Activated CD4-positive, alpha-beta memory T cell treated with anti-CD3 and anti-CD28 coated beads, Interleukin-2, amount 10 ng/mL, durations not matched to agents 7 days and 5 days (primary cell): ENCODE measurements at regions not wholly inside any gene's neighbourhood (a gene's known extent, or its start where the extent isn't known, plus 50 kb on each side); places are given as distances from the start of the nearest gene placed in this dataset.

Experiments
- CTCF ChIA-PET: fragments of 350-600 bp; sonication (Branson Sonifier 250); formaldehyde crosslinking; loops from one replicate; lab custom pipeline; 2021; ENCODE audit warnings: antibody characterized with exemption, inconsistent platforms; lab: Charles Lee
- POLR2A ChIA-PET: fragments of 350-600 bp; sonication (Branson Sonifier 250); formaldehyde crosslinking; loops from one replicate; lab custom pipeline; 2021; ENCODE audit warnings: antibody characterized with exemption; lab: Charles Lee
- DNase-seq: peaks from one replicate; pipeline ENCODE4 v3.0.0-alpha.2; 2020
- H3K27ac Mint-ChIP-seq: one replicate; pipeline ENCODE4 v1.8.0; 2021; ENCODE audit warnings: mild to moderate bottlenecking, mixed read lengths
- H3K27me3 Mint-ChIP-seq: one replicate; pipeline ENCODE4 v1.8.0; 2021; ENCODE audit warnings: mixed read lengths
- H3K36me3 Mint-ChIP-seq: one replicate; pipeline ENCODE4 v1.8.0; 2021; ENCODE audit warnings: low read depth, mixed read lengths
- H3K4me1 Mint-ChIP-seq: one replicate; pipeline ENCODE4 v1.8.0; 2021; ENCODE audit warnings: mixed read lengths
- H3K4me3 Mint-ChIP-seq: one replicate; pipeline ENCODE4 v1.8.0; 2021; ENCODE audit warnings: mild to moderate bottlenecking, mixed read lengths
- H3K9me3 Mint-ChIP-seq: one replicate; pipeline ENCODE4 v1.8.0; 2021; ENCODE audit warnings: mixed read lengths

DNA sequence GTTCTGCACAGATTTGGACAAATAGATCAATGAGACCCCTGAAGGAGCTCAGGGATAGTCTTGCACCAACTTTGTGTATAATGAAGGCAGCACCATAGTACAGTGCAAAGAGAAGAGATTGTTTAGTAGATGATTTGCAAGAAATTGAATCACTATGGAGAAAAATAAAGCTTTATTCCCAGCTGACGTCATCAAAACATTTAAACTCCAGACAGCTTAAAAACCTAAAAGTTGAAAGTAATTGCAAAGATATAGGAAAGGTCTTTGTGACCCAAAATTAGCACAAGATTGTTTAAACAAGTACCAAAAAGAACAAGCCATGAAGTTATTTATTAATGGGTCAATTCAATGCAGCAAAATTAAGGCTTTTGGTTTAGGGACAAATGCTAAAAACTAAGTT, 88.8 kb upstream of the BACE2 start:
- H3K36me3 Mint-ChIP-seq, result no peaks in the 10 kb centered on the region
- peaks cover 3% of the 10 kb centered on the region for H3K27me3 Mint-ChIP-seq
- DNase-seq, result no peak
- CTCF ChIA-PET, result interaction anchor here (0.9 kb wide), 1 partner anchor 10 kb away, joined by 3 read pairs; no protein-coding TSS in a partner anchor
- no peak overlapping the region for H3K27ac Mint-ChIP-seq
- H3K4me3 Mint-ChIP-seq, result no peak overlapping the region
- no peaks in the 10 kb centered on the region for H3K9me3 Mint-ChIP-seq
- H3K4me1 Mint-ChIP-seq, result no peaks in the 10 kb centered on the region
- POLR2A ChIA-PET, result no interaction called here

DNA sequence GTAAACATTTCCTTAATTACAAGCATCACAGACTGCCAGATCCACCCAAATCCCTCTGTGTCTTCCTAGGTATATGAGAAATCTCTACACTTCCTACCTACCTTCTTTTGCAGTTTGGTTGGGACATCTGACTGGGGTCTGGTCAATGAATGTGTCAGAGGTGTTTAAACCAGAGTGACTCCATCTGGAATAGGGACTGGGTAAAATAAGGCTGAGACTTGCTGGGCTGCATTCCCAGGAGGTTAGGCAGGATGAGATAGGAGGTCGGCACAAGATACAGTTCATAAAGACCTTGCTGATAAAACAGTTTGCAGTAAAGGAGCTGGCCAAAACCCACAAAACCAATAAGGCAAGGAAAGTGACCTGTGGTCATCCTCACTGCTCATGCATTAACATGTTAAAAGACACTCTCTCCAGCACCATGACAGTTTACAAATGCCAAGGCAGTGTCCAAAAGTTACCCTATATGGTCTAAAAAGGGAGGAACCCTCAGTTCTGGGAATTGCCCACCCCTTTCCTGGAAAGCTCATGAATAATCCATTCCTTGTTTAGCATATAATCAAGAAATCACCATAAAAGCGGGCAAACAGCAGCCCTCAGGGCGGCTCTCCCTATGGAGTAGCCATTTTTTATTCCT, 87.4 kb upstream of the BACE2 start:
- CTCF ChIA-PET, result no interaction called here
- Mint-ChIP-seq H3K27ac (no peak overlapping the region), H3K27me3 (peaks cover 3% of the 10 kb centered on the region), H3K36me3 (no peaks in the 10 kb centered on the region), H3K9me3 (no peaks in the 10 kb centered on the region), H3K4me3 (no peak overlapping the region), H3K4me1 (no peaks in the 10 kb centered on the region)
- no peak for DNase-seq
- POLR2A ChIA-PET, result no interaction called here

DNA sequence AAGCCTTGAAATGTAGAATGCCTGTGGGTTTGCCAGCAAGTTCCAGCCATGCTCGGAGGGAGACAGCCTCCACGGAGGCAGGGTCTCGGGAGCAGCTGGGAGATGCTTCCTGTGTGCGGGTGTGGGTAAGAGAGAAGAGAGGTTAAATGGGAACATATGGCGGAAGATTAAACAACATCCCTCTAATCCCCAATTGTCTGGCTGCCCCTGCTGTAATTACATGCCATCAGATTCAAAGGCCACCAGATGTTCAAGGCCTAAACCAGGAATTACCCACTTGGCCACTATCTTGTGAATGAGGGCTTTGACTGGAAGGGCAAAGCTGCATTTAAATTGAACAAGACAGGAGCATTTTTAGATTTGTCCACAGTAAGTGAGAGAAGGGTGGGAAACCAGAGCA, 81.4 kb upstream of the BACE2 start:
- Mint-ChIP-seq H3K9me3 (no peaks in the 10 kb centered on the region), H3K4me3 (no peak overlapping the region), H3K4me1 (no peaks in the 10 kb centered on the region), H3K27ac (no peak overlapping the region), H3K27me3 (peaks cover 3% of the 10 kb centered on the region), H3K36me3 (no peaks in the 10 kb centered on the region)
- CTCF ChIA-PET, result no interaction called here
- POLR2A ChIA-PET, result no interaction called here
- DNase-seq, result no peak

DNA sequence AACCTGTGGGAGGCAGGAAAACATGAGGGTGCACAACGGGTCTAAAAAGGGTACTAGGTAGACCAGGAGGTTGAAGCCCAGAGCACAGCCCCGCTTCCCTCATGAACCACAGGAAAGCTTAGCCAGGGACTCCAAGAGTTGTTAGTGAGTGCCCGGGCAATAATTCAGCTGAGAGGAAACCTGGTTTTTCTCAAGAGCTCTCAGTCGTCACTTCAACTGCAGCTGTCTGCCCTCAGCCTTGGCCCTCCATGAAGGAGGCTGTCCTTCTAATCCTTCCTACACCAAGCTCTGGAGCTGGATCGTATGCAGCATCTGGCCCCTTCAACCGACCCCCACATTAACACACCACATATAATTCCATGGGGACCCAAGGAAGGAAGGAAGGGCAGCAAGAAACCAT, 77.0 kb upstream of the BACE2 start:
- H3K27me3 Mint-ChIP-seq, result no peaks in the 10 kb centered on the region
- no peak overlapping the region for H3K27ac Mint-ChIP-seq
- DNase-seq, result no peak
- no peaks in the 10 kb centered on the region for H3K36me3 Mint-ChIP-seq
- ChIA-PET POLR2A (no interaction called here), CTCF (no interaction called here)
- H3K4me3 Mint-ChIP-seq, result no peak overlapping the region
- no peaks in the 10 kb centered on the region for H3K4me1 Mint-ChIP-seq
- H3K9me3 Mint-ChIP-seq, result no peaks in the 10 kb centered on the region

DNA sequence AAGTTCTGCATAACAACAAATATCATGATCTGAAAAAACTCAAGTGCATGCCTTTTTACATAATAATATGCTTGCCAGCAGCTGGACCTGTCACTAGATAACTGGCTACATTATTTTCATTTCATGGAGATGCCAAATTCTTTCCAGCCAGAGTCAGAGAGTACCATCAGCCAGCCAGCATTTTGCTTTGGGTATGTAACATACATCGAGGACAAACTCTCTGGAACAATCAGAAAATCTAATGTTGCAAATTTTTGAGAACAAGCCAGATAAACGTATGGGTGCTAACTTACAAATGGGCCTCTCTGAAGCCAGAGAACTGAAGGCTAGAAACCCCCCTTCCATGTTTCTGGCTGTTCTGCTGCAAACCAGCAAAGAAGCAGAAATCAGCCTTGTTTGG, 76.3 kb upstream of the BACE2 start:
- no peaks in the 10 kb centered on the region for H3K27me3 Mint-ChIP-seq
- ChIA-PET POLR2A (no interaction called here), CTCF (no interaction called here)
- H3K36me3 Mint-ChIP-seq, result no peaks in the 10 kb centered on the region
- no peaks in the 10 kb centered on the region for H3K4me1 Mint-ChIP-seq
- no peak overlapping the region for H3K27ac Mint-ChIP-seq
- DNase-seq, result no peak
- H3K4me3 Mint-ChIP-seq, result no peak overlapping the region
- H3K9me3 Mint-ChIP-seq, result no peaks in the 10 kb centered on the region

DNA sequence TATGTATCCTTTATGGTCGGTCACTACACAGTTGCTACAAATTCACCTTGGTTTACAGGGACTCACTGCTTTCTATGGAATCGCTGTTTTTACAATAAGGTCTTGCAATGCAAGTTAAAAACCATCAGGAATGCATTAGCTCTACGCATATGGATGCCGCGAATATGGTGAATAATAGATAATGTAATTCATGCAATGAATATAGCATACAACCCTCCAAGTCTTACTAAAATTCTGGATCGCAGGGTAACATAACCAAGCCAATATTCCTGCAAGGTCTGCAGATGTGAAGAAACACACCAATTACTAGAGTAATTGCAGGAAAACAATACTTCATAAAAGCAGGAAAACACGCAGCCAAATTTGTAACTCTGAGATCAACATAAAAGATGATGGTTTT, 75.6 kb upstream of the BACE2 start:
- no peaks in the 10 kb centered on the region for H3K36me3 Mint-ChIP-seq
- DNase-seq, result no peak
- H3K4me3 Mint-ChIP-seq, result no peak overlapping the region
- ChIA-PET POLR2A (no interaction called here), CTCF (no interaction called here)
- no peak overlapping the region for H3K27ac Mint-ChIP-seq
- H3K9me3 Mint-ChIP-seq, result no peaks in the 10 kb centered on the region
- peaks cover 1% of the 10 kb centered on the region for H3K27me3 Mint-ChIP-seq
- H3K4me1 Mint-ChIP-seq, result no peaks in the 10 kb centered on the region

DNA sequence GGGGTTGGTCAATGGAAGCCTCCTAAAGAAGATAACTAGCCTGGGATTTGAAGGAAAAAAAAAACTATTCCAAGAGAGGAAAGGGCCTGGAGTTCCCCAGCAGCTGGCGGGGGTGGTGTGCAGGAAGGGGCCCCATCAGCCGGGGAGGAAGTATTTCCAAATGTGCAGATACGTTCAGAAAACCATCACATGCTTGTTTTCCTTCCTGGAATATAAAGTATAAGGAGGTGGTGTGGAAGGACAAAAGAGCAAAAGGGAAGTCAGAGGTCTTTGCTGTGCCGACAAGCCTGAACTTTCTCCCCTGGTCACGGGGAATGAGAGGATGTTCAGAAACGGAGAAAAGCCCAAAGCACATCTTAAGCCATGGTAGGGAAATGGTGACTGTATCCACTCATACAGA, 72.0 kb upstream of the BACE2 start:
- DNase-seq, result no peak
- Mint-ChIP-seq H3K4me3 (no peak overlapping the region), H3K27me3 (peaks cover 1% of the 10 kb centered on the region), H3K36me3 (no peaks in the 10 kb centered on the region), H3K4me1 (no peaks in the 10 kb centered on the region), H3K27ac (no peak overlapping the region), H3K9me3 (no peaks in the 10 kb centered on the region)
- ChIA-PET CTCF (no interaction called here), POLR2A (no interaction called here)

DNA sequence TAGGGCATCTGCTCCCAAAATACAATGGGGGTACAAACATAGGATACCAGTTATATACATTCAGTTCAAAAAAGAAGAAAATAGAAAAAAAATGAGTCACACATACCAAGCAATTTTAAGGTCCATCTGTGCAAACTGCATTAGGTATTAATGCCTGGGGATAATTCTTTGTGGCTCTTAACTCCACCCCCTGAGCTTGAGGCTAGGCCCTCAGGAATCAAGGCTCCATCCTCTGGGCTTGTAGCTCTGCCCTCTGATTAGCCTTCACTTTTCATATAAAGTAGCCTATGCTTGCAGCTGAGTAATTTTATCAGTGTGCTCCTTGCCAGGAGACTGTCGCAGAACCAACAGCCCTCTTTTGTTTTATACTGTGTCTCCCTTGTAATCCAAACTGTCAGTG, 69.9 kb upstream of the BACE2 start:
- H3K27me3 Mint-ChIP-seq, result peaks cover 1% of the 10 kb centered on the region
- no peak overlapping the region for H3K4me3 Mint-ChIP-seq
- H3K9me3 Mint-ChIP-seq, result no peaks in the 10 kb centered on the region
- CTCF ChIA-PET, result no interaction called here
- no peak overlapping the region for H3K27ac Mint-ChIP-seq
- no peaks in the 10 kb centered on the region for H3K36me3 Mint-ChIP-seq
- POLR2A ChIA-PET, result no interaction called here
- DNase-seq, result no peak
- H3K4me1 Mint-ChIP-seq, result no peaks in the 10 kb centered on the region

DNA sequence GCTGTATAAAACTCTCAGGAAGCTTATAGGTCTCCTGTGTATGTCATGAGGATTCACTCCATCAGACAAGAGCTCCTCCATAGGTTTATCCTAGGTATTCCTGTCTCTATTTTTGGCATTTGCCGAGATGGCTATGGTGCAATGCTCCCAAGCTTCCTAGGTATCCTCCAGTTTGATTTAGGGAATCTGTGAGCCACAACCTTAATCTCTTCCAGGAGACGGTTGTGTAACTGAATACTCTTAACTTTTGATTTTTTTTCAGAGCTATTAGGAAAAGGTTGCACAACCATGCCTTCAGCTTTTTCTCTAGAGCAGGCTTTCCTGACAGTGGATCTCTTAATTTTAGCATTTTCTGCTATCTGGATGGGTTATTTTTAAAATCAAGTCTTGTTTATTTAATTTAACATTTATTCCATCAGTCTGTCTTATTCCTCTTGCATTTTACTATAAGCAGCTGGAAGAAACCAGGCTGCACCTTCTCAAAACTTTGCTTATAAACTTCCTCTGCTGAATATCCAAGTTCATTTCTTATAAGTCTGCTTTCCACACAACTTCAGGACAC, 69.4 kb upstream of the BACE2 start:
- no peaks in the 10 kb centered on the region for H3K36me3 Mint-ChIP-seq
- H3K27me3 Mint-ChIP-seq, result peaks cover 1% of the 10 kb centered on the region
- H3K9me3 Mint-ChIP-seq, result no peaks in the 10 kb centered on the region
- no peak overlapping the region for H3K27ac Mint-ChIP-seq
- POLR2A ChIA-PET, result no interaction called here
- no peak for DNase-seq
- no peaks in the 10 kb centered on the region for H3K4me1 Mint-ChIP-seq
- CTCF ChIA-PET, result no interaction called here
- no peak overlapping the region for H3K4me3 Mint-ChIP-seq

DNA sequence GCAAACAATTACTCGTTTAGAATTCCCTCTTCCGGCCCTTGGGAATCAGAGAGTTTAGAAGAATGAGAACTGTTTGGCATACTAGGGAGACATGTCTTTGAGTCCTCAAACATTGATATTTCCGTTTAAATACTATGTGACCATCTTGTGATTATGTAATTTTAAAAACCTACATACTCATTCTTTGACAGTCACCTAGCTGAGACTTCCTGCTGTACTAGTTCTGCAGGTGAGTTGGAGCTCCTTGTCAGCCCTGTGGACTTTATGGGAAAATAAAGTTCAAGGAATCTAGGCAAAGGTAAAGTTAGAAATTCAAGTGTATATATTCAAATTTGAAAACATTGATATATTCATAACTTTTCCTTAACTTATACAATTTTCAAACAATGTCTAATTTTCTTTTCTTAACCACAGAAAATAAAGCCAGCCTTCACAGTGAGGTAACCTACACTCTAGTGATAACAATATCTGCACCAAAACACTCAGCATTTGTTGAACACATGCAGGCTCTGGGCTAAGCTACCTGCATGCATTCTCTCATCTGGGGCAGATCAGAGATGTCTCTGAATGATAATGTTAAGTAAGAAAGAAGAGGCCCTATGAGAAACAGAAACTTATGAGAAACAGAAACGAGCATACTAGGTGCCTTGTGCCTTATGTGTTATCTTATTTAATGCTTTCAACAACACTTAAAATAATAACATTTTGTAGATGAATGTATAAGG, 67.0 kb upstream of the BACE2 start:
- Mint-ChIP-seq H3K4me3 (no peak overlapping the region), H3K36me3 (no peaks in the 10 kb centered on the region), H3K9me3 (no peaks in the 10 kb centered on the region), H3K27me3 (peaks cover 6% of the 10 kb centered on the region), H3K4me1 (no peaks in the 10 kb centered on the region), H3K27ac (no peak overlapping the region)
- ChIA-PET POLR2A (no interaction called here), CTCF (no interaction called here)
- DNase-seq, result no peak

DNA sequence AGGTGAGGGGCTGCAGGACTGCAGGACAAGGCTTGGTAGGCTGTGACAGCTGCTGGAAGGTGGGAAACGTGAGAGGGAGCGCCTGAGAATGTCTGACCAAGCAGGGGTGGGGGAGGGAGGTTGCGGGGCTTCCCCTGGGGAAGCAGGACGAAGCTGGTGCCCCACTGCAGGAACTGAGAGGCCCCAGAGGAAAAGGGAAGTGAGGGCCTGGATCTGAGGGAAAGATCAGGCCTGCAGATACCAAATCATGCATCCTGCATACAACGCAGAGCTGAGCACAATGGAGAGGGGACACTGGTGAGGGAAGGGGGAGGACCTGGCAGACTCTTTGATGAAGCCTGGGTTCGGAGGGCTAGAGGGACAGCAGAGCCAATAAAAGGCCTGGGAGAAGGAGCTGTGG, 65.7 kb upstream of the BACE2 start:
- no peaks in the 10 kb centered on the region for H3K36me3 Mint-ChIP-seq
- DNase-seq, result no peak

DNA sequence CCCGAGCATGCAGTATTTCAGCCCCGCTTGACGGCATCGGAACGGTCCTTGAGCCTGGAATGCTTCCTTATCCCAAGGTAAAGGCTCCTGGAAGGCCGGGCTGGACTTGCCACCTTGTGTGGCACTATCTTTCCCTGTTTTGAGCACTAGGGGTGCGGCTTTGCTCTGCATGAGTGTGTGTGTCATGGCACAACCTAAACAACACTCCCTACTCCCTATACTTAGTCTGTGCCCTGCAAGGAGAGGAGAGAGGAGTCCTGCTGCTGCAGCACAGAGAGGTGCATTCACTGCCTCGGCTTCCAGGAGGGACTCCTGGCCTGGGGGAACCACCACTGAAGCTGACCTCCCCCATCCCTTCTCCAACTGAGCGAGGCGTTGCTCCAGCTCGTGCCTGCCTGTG, 60.4 kb upstream of the BACE2 start:
- Mint-ChIP-seq H3K4me1 (peaks cover 5% of the 10 kb centered on the region), H3K27me3 (peaks cover 9% of the 10 kb centered on the region), H3K36me3 (no peaks in the 10 kb centered on the region), H3K27ac (no peak overlapping the region), H3K4me3 (no peak overlapping the region), H3K9me3 (no peaks in the 10 kb centered on the region)
- ChIA-PET CTCF (no interaction called here), POLR2A (no interaction called here)
- DNase-seq, result no peak

More for the DNA sequence above, 65.7 kb upstream of the BACE2 start:
- Mint-ChIP-seq H3K27me3 (peaks cover 4% of the 10 kb centered on the region), H3K4me1 (no peaks in the 10 kb centered on the region), H3K27ac (no peak overlapping the region), H3K9me3 (no peaks in the 10 kb centered on the region), H3K4me3 (no peak overlapping the region)
- ChIA-PET POLR2A (no interaction called here), CTCF (no interaction called here)

DNA sequence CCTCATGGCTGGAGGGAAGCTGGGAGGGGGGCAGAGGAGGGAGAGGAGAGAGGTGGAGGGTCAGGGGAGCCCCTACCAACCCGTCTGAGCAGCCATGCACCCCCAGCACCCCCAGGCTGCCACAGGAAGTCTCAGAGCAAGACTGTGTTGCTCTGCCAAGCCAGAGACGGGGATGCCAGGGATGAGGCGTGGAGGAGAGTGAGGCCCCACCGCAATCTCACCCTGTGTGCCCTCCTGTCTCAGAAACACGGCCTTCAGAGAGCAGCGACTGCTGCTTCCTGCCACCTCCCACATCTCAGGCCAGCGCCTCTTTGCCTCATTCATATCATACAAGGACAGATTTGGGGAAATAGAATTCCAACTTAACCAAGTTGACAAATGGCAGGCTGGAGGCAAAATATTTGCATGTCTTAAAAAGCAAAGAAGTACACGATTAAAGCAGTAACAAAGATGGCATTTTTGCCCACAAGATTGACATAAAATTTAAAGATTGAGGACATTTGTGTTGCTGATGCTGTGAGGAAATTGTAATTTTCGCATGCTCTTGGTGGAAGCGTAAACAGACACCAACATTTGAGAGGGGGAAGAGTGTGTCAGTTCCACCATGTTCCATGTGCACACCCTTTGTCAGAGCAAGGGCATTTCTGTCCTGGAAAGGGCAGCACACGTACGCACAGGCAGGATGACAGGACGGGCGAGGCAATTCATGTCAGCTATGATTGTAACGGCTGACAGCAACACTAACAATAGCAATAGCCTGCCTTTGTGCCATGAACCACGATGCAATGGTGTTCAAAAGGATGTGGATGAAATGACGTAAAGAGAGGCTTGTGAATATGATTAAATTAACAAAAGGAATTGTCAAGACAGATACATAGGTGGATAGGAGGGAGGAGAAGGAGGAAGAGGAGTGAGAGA, 59.0 kb upstream of the BACE2 start:
- Mint-ChIP-seq H3K4me3 (no peak overlapping the region), H3K9me3 (no peaks in the 10 kb centered on the region), H3K27ac (no peak overlapping the region), H3K27me3 (peaks cover 9% of the 10 kb centered on the region), H3K36me3 (no peaks in the 10 kb centered on the region), H3K4me1 (peaks cover 14% of the 10 kb centered on the region)
- ChIA-PET POLR2A (no interaction called here), CTCF (no interaction called here)
- no peak for DNase-seq
